ENCODE measurements at regions not wholly inside any gene's neighbourhood (a gene's known extent, or its start where the extent isn't known, plus 50 kb on each side); places are given as distances from the start of the nearest gene placed in this dataset.

DNA sequence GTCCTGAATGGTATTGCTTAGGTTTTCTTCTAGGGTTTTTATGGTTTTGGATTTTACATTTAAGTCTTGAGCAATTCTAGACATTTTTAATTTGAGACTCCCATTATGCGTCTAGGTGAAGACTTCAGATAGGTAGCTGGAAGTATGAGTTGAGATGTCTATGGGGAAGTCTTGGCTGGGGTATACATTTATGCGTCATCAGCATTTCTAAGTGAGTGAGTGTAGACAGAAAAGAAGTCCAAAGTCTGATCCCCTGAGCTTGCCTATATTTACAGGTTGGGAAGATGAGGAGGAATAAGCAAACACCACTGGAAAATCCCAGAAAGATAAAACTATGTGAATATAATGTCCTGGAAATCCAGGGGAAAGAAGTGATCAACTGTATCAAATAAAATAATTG is 68.9 kb downstream of the KCNJ2 start:
- Histone ChIP-seq H3K9me3 (ENCODE audit: low read depth) (no peaks in the 10 kb centered on the region), H3K4me2 (peak overlapping the region; percentile 54), H3K9me2 (replicated peaks; ENCODE audit: insufficient read depth) (no peaks in the 10 kb centered on the region), H3K27ac (no peak overlapping the region), H3K36me3 (replicated peaks; ENCODE audit: insufficient read depth, low read depth) (no peaks in the 10 kb centered on the region), H3K4me1 (ENCODE audit: insufficient read depth) (no peaks in the 10 kb centered on the region), H3K79me2 (no peaks in the 10 kb centered on the region), H4K20me1 (ENCODE audit: insufficient read depth, poor library complexity, severe bottlenecking) (no peaks in the 10 kb centered on the region), H3K27me3 (no peaks in the 10 kb centered on the region), H3K4me3 (no peak overlapping the region), H2AFZ (no peak overlapping the region)
- WGBS (ENCODE audit: low lambda C conversion rate, missing lambda C conversion rate) = 81% methylated on average over 2 of the region's 2 CpGs
- TF ChIP-seq EZH2 (IDR thresholded peaks at IDR 0.05; ENCODE audit: borderline replicate concordance) = no peak
- no peak for TF ChIP-seq EZH2phosphoT487 (IDR thresholded peaks at IDR 0.05; ENCODE audit: low read depth, severe bottlenecking, unreplicated experiment)
- TF ChIP-seq, protein P1, sequence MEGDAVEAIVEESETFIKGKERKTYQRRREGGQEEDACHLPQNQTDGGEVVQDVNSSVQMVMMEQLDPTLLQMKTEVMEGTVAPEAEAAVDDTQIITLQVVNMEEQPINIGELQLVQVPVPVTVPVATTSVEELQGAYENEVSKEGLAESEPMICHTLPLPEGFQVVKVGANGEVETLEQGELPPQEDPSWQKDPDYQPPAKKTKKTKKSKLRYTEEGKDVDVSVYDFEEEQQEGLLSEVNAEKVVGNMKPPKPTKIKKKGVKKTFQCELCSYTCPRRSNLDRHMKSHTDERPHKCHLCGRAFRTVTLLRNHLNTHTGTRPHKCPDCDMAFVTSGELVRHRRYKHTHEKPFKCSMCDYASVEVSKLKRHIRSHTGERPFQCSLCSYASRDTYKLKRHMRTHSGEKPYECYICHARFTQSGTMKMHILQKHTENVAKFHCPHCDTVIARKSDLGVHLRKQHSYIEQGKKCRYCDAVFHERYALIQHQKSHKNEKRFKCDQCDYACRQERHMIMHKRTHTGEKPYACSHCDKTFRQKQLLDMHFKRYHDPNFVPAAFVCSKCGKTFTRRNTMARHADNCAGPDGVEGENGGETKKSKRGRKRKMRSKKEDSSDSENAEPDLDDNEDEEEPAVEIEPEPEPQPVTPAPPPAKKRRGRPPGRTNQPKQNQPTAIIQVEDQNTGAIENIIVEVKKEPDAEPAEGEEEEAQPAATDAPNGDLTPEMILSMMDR (IDR thresholded peaks at IDR 0.05; ENCODE audit: poor library complexity) = no peak
- no peak for DNase-seq (ENCODE audit: low spot score)

- Histone ChIP-seq H2AFZ (no peak overlapping the region), H4K20me1 (ENCODE audit: insufficient read depth, poor library complexity, severe bottlenecking) (no peaks in the 10 kb centered on the region), H3K27me3 (no peaks in the 10 kb centered on the region), H3K36me3 (replicated peaks; ENCODE audit: insufficient read depth, low read depth) (no peaks in the 10 kb centered on the region), H3K27ac (no peak overlapping the region), H3K9me2 (replicated peaks; ENCODE audit: insufficient read depth) (no peaks in the 10 kb centered on the region), H3K9me3 (ENCODE audit: low read depth) (no peaks in the 10 kb centered on the region), H3K4me3 (no peak overlapping the region), H3K79me2 (no peaks in the 10 kb centered on the region), H3K4me2 (peak overlapping the region; percentile 54), H3K4me1 (ENCODE audit: insufficient read depth) (no peaks in the 10 kb centered on the region)
- WGBS (ENCODE audit: low lambda C conversion rate, missing lambda C conversion rate) = 23% methylated on average over 4 of the region's 4 CpGs
- no peak for DNase-seq (ENCODE audit: low spot score)
- TF ChIP-seq, protein P1 (IDR thresholded peaks at IDR 0.05; ENCODE audit: poor library complexity) = no peak
- TF ChIP-seq EZH2 (IDR thresholded peaks at IDR 0.05; ENCODE audit: borderline replicate concordance) = no peak
Observed at GRCh38 chr17:70238646-70239045, 69.3 kb downstream of the KCNJ2 start.

DNA sequence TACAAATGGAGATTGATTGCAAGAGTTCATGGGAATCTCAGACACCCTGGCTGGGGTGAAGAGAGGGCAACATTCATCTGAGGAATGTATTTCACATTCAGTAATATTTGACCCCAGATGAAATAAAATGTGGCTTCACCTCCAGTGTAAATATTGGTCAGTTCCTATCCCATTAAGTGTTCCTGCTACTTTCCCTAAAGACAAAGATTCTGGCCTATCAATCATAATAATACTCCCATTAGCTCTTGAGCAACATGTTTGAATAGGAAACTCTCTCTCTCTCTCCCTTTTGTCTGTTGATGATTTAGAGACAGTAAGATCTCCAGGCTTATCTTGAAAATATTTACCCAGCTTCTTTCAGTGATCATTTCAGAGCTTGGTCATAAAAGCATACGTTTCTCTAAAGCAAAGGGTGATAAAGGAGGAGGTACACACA is 70.1 kb downstream of the KCNJ2 start:
- H4K20me1 ChIP-seq (ENCODE audit: insufficient read depth, poor library complexity, severe bottlenecking) = no peaks in the 10 kb centered on the region
- H3K4me2 ChIP-seq = peak overlapping the region; percentile 54
- H3K27me3 ChIP-seq = no peaks in the 10 kb centered on the region
- no peak overlapping the region for H2AFZ ChIP-seq
- no peak overlapping the region for H3K27ac ChIP-seq
- no peaks in the 10 kb centered on the region for H3K79me2 ChIP-seq
- no peak overlapping the region for H3K4me3 ChIP-seq
- no peaks in the 10 kb centered on the region for H3K4me1 ChIP-seq (ENCODE audit: insufficient read depth)
- no peaks in the 10 kb centered on the region for H3K9me3 ChIP-seq (ENCODE audit: low read depth)
- TF ChIP-seq EZH2phosphoT487 (IDR thresholded peaks at IDR 0.05; ENCODE audit: low read depth, severe bottlenecking, unreplicated experiment) = peak; percentile 72
- TF ChIP-seq EZH2 (IDR thresholded peaks at IDR 0.05; ENCODE audit: borderline replicate concordance) = no peak
- WGBS (ENCODE audit: low lambda C conversion rate, missing lambda C conversion rate) = 0% methylated on average over 1 of the region's 1 CpG
- H3K36me3 ChIP-seq (replicated peaks; ENCODE audit: insufficient read depth, low read depth) = no peaks in the 10 kb centered on the region
- H3K9me2 ChIP-seq (replicated peaks; ENCODE audit: insufficient read depth) = no peaks in the 10 kb centered on the region
- DNase-seq (ENCODE audit: low spot score) = no peak

- H3K9me2 ChIP-seq (replicated peaks; ENCODE audit: insufficient read depth) = no peaks in the 10 kb centered on the region
- no peak overlapping the region for H3K4me3 ChIP-seq
- TF ChIP-seq, protein P1 (IDR thresholded peaks at IDR 0.05; ENCODE audit: poor library complexity) = no peak
- TF ChIP-seq EZH2 (IDR thresholded peaks at IDR 0.05; ENCODE audit: borderline replicate concordance) (no peak), EZH2phosphoT487 (IDR thresholded peaks at IDR 0.05; ENCODE audit: low read depth, severe bottlenecking, unreplicated experiment) (no peak)
- no peaks in the 10 kb centered on the region for H3K36me3 ChIP-seq (replicated peaks; ENCODE audit: insufficient read depth, low read depth)
- H3K79me2 ChIP-seq = no peaks in the 10 kb centered on the region
- no peak overlapping the region for H3K27ac ChIP-seq
- H2AFZ ChIP-seq = no peak overlapping the region
- H3K27me3 ChIP-seq = no peaks in the 10 kb centered on the region
- H3K4me1 ChIP-seq (ENCODE audit: insufficient read depth) = no peaks in the 10 kb centered on the region
- H3K9me3 ChIP-seq (ENCODE audit: low read depth) = no peaks in the 10 kb centered on the region
- WGBS (ENCODE audit: low lambda C conversion rate, missing lambda C conversion rate) = 93% methylated on average over 6 of the region's 6 CpGs
- no peaks in the 10 kb centered on the region for H4K20me1 ChIP-seq (ENCODE audit: insufficient read depth, poor library complexity, severe bottlenecking)
- no peak for DNase-seq (ENCODE audit: low spot score)
- no peak overlapping the region for H3K4me2 ChIP-seq
Observed at GRCh38 chr17:70241071-70241470, 71.7 kb downstream of the KCNJ2 start.

All from hepatocyte (in vitro differentiated cells).